ENCODE measurements at regions not wholly inside any gene's neighbourhood (a gene's known extent, or its start where the extent isn't known, plus 50 kb on each side); places are given as distances from the start of the nearest gene placed in this dataset.

DNA sequence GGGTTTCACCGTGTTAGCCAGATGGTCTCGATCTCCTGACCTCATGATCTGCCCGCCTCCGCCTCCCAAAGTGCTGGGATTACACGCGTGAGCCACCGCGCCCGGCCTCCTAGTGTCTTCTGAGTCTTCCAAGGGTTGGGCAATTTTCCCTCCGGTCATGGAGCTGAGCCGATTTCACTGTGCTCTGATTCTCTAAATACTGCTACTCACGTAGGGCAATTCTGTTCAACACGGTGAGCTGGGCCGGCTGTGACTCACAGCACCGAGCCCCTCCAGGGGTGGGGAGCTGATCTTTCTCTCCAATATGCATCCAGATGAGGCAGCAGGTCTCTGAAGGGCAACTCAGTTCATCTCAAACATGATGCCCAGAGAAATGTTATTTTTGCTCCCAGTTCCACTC is 71.6 kb upstream of the CD93 start:
- DNase-seq (ENCODE audit: low read depth), result no peak
- no peak overlapping the region for H3K4me3 ChIP-seq (ENCODE audit: low read depth, low read length)
- no peak for TF ChIP-seq CTCF (IDR thresholded peaks at IDR 0.05; ENCODE audit: insufficient read depth, low read length)

GRCh38 chr20:23156842-23157423 is 70.8 kb upstream of the CD93 start:
- TF ChIP-seq CTCF (IDR thresholded peaks at IDR 0.05; ENCODE audit: insufficient read depth, low read length), result peak; percentile 22
- H3K4me3 ChIP-seq (ENCODE audit: low read depth, low read length), result no peak overlapping the region
- DNase-seq (ENCODE audit: low read depth), result peak; percentile 73

- peak; percentile 75 for DNase-seq (ENCODE audit: low read depth)
- no peak for TF ChIP-seq CTCF (IDR thresholded peaks at IDR 0.05; ENCODE audit: insufficient read depth, low read length)
- H3K4me3 ChIP-seq (ENCODE audit: low read depth, low read length), result no peak overlapping the region
These were observed 70.2 kb upstream of the CD93 start for GRCh38 chr20:23156170-23156841.

DNA sequence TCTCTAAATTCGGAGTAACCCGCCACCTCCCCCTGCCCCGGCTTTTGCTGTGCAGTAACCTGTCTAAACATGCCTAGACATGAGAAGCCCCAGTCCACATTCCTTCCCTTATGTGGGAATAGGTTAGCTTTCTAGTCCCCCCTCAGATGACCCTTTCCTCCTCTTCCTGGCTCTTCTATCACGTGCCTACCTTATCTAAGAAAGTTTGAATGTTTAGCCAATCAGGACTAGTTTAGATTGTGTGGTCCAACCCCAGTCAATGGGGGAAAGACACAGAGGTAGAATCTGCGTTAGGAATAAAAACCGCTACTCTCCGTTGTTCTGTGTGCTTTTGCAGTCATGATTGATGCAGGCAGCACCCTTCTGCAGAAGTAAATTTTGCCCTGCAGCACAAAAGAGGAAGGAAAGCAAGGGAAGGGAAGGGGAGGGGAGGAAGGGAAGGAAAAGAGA is 69.0 kb upstream of the CD93 start:
- DNase-seq (ENCODE audit: low read depth), result no peak
- no peak for TF ChIP-seq CTCF (IDR thresholded peaks at IDR 0.05; ENCODE audit: insufficient read depth, low read length)
- H3K4me3 ChIP-seq (ENCODE audit: low read depth, low read length), result no peak overlapping the region

- DNase-seq (ENCODE audit: low read depth), result peak; percentile 34
- no peak for TF ChIP-seq CTCF (IDR thresholded peaks at IDR 0.05; ENCODE audit: insufficient read depth, low read length)
- no peak overlapping the region for H3K4me3 ChIP-seq (ENCODE audit: low read depth, low read length)
These were observed 67.7 kb upstream of the CD93 start for GRCh38 chr20:23153696-23154341.

- no peak for TF ChIP-seq CTCF (IDR thresholded peaks at IDR 0.05; ENCODE audit: insufficient read depth, low read length)
- no peak for DNase-seq (ENCODE audit: low read depth)
- H3K4me3 ChIP-seq (ENCODE audit: low read depth, low read length), result no peak overlapping the region
These were observed 66.8 kb upstream of the CD93 start for GRCh38 chr20:23152902-23153301.
